ENCODE measurements at regions not wholly inside any gene's neighbourhood (a gene's known extent, or its start where the extent isn't known, plus 50 kb on each side); places are given as distances from the start of the nearest gene placed in this dataset.
A peak's percentile ranks its signal among the peaks of the same experiment; 100 is the strongest.
"Not testable (repeated sequence)": the region's sequence is repeated elsewhere in the genome, so short reads cannot be mapped to it uniquely, and the experiment has no call there.

GRCh38 chr20:39792334-39792733, 830.2 kb downstream of the DHX35 start:
- DNase-seq, result no peak

GRCh38 chr20:39789411-39789810, 827.3 kb downstream of the DHX35 start:
- no peak for DNase-seq

- no peak for DNase-seq
Measured at GRCh38 chr20:39785252-39785917, 823.2 kb downstream of the DHX35 start.

- DNase-seq, result no peak
Measured at GRCh38 chr20:39784693-39785092, 822.5 kb downstream of the DHX35 start.

- no peak for DNase-seq
Measured at GRCh38 chr20:39778847-39779604, 816.9 kb downstream of the DHX35 start.

- DNase-seq, result no peak
Measured at GRCh38 chr20:39778431-39778830, 816.3 kb downstream of the DHX35 start.

GRCh38 chr20:39777610-39778009, 815.5 kb downstream of the DHX35 start:
- no peak for DNase-seq

- peak; percentile 46 for DNase-seq
Measured at GRCh38 chr20:39775110-39775509, 813.0 kb downstream of the DHX35 start.

GRCh38 chr20:39773380-39774000, 811.3 kb downstream of the DHX35 start:
- DNase-seq, result no peak

GRCh38 chr20:39767352-39767751, 805.2 kb downstream of the DHX35 start:
- DNase-seq, result no peak

- no peak for DNase-seq
Measured at GRCh38 chr20:39766333-39766732, 804.2 kb downstream of the DHX35 start.

GRCh38 chr20:39762716-39763115, 800.6 kb downstream of the DHX35 start:
- no peak for DNase-seq

GRCh38 chr20:39758876-39759275, 796.7 kb downstream of the DHX35 start:
- no peak for DNase-seq

- no peak for DNase-seq
Measured at GRCh38 chr20:39756828-39757227, 794.7 kb downstream of the DHX35 start.

- DNase-seq, result no peak
Measured at GRCh38 chr20:39756369-39756768, 794.2 kb downstream of the DHX35 start.

- no peak for DNase-seq
Measured at GRCh38 chr20:39752262-39752876, 790.2 kb downstream of the DHX35 start.

- DNase-seq, result no peak
Measured at GRCh38 chr20:39751557-39752137, 789.5 kb downstream of the DHX35 start.

GRCh38 chr20:39745380-39745779, 783.2 kb downstream of the DHX35 start:
- DNase-seq, result no peak

- DNase-seq, result no peak
Measured at GRCh38 chr20:39738651-39739050, 776.5 kb downstream of the DHX35 start.

- DNase-seq, result no peak
Measured at GRCh38 chr20:39736434-39737327, 774.5 kb downstream of the DHX35 start.

GRCh38 chr20:39725513-39725912, 763.4 kb downstream of the DHX35 start:
- DNase-seq, result not testable (repeated sequence)

GRCh38 chr20:39719293-39719692, 757.1 kb downstream of the DHX35 start:
- no peak for DNase-seq

Measured in GOT3 (cell line).